ENCODE measurements at regions not wholly inside any gene's neighbourhood (a gene's known extent, or its start where the extent isn't known, plus 50 kb on each side); places are given as distances from the start of the nearest gene placed in this dataset.

DNA sequence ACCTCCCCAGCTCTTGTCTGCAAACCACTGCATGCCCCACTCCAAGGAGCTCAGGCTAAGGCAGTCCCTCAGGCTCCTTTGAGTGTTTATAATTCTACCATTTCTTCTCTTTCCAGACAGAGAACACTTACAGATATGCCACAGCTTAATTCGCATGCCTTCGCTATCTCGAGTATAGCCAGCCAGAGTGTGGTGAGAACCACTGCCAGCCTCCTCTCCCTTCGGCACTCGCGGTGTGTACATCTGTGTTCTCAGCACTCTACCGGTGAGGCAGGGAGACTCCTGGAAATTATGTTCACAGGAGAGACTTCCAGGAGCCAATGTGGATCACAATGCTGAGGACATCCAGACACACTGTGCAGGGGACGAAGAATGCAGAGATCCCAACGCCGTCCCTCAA is 143.7 kb upstream of the IRX1 start:
- no peak for TF ChIP-seq POLR2AphosphoS5 (IDR thresholded peaks at IDR 0.05)
- TF ChIP-seq, protein P1, sequence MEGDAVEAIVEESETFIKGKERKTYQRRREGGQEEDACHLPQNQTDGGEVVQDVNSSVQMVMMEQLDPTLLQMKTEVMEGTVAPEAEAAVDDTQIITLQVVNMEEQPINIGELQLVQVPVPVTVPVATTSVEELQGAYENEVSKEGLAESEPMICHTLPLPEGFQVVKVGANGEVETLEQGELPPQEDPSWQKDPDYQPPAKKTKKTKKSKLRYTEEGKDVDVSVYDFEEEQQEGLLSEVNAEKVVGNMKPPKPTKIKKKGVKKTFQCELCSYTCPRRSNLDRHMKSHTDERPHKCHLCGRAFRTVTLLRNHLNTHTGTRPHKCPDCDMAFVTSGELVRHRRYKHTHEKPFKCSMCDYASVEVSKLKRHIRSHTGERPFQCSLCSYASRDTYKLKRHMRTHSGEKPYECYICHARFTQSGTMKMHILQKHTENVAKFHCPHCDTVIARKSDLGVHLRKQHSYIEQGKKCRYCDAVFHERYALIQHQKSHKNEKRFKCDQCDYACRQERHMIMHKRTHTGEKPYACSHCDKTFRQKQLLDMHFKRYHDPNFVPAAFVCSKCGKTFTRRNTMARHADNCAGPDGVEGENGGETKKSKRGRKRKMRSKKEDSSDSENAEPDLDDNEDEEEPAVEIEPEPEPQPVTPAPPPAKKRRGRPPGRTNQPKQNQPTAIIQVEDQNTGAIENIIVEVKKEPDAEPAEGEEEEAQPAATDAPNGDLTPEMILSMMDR (IDR thresholded peaks at IDR 0.05): no peak
- TF ChIP-seq POLR2A (IDR thresholded peaks at IDR 0.05): no peak
